ENCODE measurements at regions not wholly inside any gene's neighbourhood (a gene's known extent, or its start where the extent isn't known, plus 50 kb on each side); places are given as distances from the start of the nearest gene placed in this dataset.
"Not testable (repeated sequence)": the region's sequence is repeated elsewhere in the genome, so short reads cannot be mapped to it uniquely, and the experiment has no call there.

GRCh38 chr4:160364665-160365064, 1261.8 kb downstream of the RAPGEF2 start:
- not testable (repeated sequence) for TF ChIP-seq IRF2 (CRISPR knock-in tag; IDR thresholded peaks at IDR 0.05; ENCODE audit: borderline replicate concordance, low read depth); TEAD4 (CRISPR knock-in tag; IDR thresholded peaks at IDR 0.05); CTCF (IDR thresholded peaks at IDR 0.05); TCF7 (CRISPR knock-in tag; IDR thresholded peaks at IDR 0.05; ENCODE audit: low read depth); E2F4 (CRISPR knock-in tag; IDR thresholded peaks at IDR 0.05; ENCODE audit: borderline replicate concordance, low read depth); NR3C1 (CRISPR knock-in tag; conservative IDR thresholded peaks at IDR 0.05; ENCODE audit: low read depth); HMGXB4 (CRISPR knock-in tag; IDR thresholded peaks at IDR 0.05); E2F1 (CRISPR knock-in tag; IDR thresholded peaks at IDR 0.05); RELA (CRISPR knock-in tag; IDR thresholded peaks at IDR 0.05; ENCODE audit: borderline replicate concordance); ATF3 (CRISPR knock-in tag; conservative IDR thresholded peaks at IDR 0.05); TEAD1 (CRISPR knock-in tag; IDR thresholded peaks at IDR 0.05); ELF4 (CRISPR knock-in tag; IDR thresholded peaks at IDR 0.05; ENCODE audit: low read depth); RORB (CRISPR knock-in tag; IDR thresholded peaks at IDR 0.05); ATF1 (CRISPR knock-in tag; IDR thresholded peaks at IDR 0.05)

Data from WTC11 (cell line).